Keratinocyte (primary cell): ENCODE measurements at regions not wholly inside any gene's neighbourhood (a gene's known extent, or its start where the extent isn't known, plus 50 kb on each side); places are given as distances from the start of the nearest gene placed in this dataset.

Source experiments
- DNase-seq: peaks from one replicate; pipeline ENCODE4 v3.0.0-alpha.2; 2011; ENCODE audit warnings: low read depth, missing footprints, low spot score
- FAIRE-seq: peaks from 2 replicates; lab custom pipeline; 2011; peaks lifted over from hg19 to GRCh38; lab: Jason Lieb, UNC
- H2AFZ ChIP-seq: 2 replicates; pipeline ENCODE4 v1.6.0; 2012; ENCODE audit warnings: low read length, control low read depth, inconsistent platforms; ENCODE audit not compliant: control insufficient read depth
- H3K27ac ChIP-seq: 2 replicates; pipeline ENCODE4 v1.5.1; 2011; ENCODE audit warnings: low read length; ENCODE audit not compliant: control insufficient read depth, insufficient read depth
- H3K27me3 ChIP-seq: 3 replicates; pipeline ENCODE4 v1.6.0; 2011; ENCODE audit warnings: low read length; ENCODE audit not compliant: control insufficient read depth, insufficient read depth; ENCODE audit errors: extremely low read depth
- H3K36me3 ChIP-seq, 2 experiments: 2 replicates in 1 of 2; 3 replicates in 1 of 2; pipeline ENCODE4 v1.5.1; 2011; ENCODE audit warnings: low read length in 2 of 2, mild to moderate bottlenecking in 1 of 2; ENCODE audit not compliant: control insufficient read depth in 2 of 2, insufficient read depth in 2 of 2; ENCODE audit errors: extremely low read depth in 1 of 2
- H3K4me1 ChIP-seq: 3 replicates; pipeline ENCODE4 v1.5.1; 2011; ENCODE audit warnings: low read length; ENCODE audit not compliant: control insufficient read depth, insufficient read depth; ENCODE audit errors: extremely low read depth
- H3K4me2 ChIP-seq: 3 replicates; pipeline ENCODE4 v1.6.0; 2011; ENCODE audit warnings: low read depth, low read length; ENCODE audit not compliant: control insufficient read depth, insufficient read depth; ENCODE audit errors: extremely low read depth
- H3K4me3 ChIP-seq, 3 experiments: fragments of 200-600 bp in 1 of 3; sonication (generic) in 1 of 3; 2 replicates in 2 of 3; 3 replicates in 1 of 3; pipeline ENCODE4 v1.5.1; 2011 to 2016; ENCODE audit warnings: low read length in 3 of 3, mild to moderate bottlenecking in 3 of 3, control low read depth in 2 of 3, inconsistent platforms in 1 of 3, low read depth in 1 of 3, mixed read lengths in 1 of 3, mixed run types in 1 of 3, moderate library complexity in 1 of 3; ENCODE audit not compliant: control insufficient read depth in 2 of 3, insufficient read depth in 2 of 3; ENCODE audit errors: extremely low read depth in 1 of 3
- H3K79me2 ChIP-seq: 2 replicates; pipeline ENCODE4 v1.6.0; 2012; ENCODE audit warnings: low read length; ENCODE audit not compliant: control insufficient read depth, insufficient read depth
- H3K9ac ChIP-seq: 3 replicates; pipeline ENCODE4 v1.6.0; 2011; ENCODE audit warnings: low read length; ENCODE audit not compliant: control insufficient read depth, insufficient read depth; ENCODE audit errors: extremely low read depth
- H3K9me1 ChIP-seq: 3 replicates; pipeline ENCODE4 v1.6.0; 2011; ENCODE audit warnings: low read length; ENCODE audit not compliant: control insufficient read depth, insufficient read depth; ENCODE audit errors: extremely low read depth
- H3K9me3 ChIP-seq: 2 replicates; pipeline ENCODE4 v1.5.1; 2012; ENCODE audit warnings: low read depth, low read length; ENCODE audit not compliant: control insufficient read depth
- H4K20me1 ChIP-seq: 3 replicates; pipeline ENCODE4 v1.6.0; 2011; ENCODE audit warnings: low read length; ENCODE audit not compliant: control insufficient read depth, insufficient read depth; ENCODE audit errors: extremely low read depth
- EZH2 ChIP-seq: IDR thresholded peaks from one replicate; pipeline ENCODE4 v1.6.1; 2012; ENCODE audit warnings: inconsistent platforms, mild to moderate bottlenecking, low read length, moderate library complexity
- dilution Hi-C: fragments of 300-500 bp; cut with MboI; formaldehyde crosslinking; loops from one replicate; pipeline ENCODE4 v1.7.0; 2020; ENCODE audit warnings: low sequenced_read_pairs; ENCODE audit not compliant: extremely low pct_ligation_motif_present
- TF ChIP-seq, protein P1 (sequence below), 3 experiments: IDR thresholded peaks in 1 of 3; conservative IDR thresholded peaks in 1 of 3; optimal IDR thresholded peaks in 1 of 3; 2 replicates in 2 of 3; 3 replicates in 1 of 3; pipeline versions ENCODE3 to v1.5.1; 2011; ENCODE audit warnings: low read length in 3 of 3, mild to moderate bottlenecking in 3 of 3, moderate library complexity in 2 of 3, control low read depth in 1 of 3, inconsistent platforms in 1 of 3; ENCODE audit not compliant: insufficient read depth in 2 of 3; ENCODE audit errors: extremely low read depth in 1 of 3

DNA sequence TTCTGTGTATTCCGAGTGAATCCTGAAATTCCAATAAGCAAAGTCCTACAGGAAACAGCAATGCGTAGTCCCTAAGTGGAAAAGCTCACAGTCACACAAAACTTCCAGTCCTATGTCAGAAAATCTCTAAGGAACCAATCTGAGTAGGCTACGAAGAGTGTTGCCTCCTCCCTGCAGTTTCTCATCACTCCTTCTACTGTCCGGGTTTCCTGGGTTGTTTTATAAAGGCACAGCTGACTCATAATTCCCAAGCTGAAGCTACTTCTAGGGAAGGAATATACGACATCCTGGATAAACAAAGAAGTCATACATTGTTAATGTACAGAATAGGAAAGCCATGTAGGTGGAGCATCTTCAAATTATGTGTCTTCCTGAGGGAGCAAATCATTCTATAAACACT is 65.7 kb upstream of the RGMA start:
- Histone ChIP-seq H4K20me1 (no peaks in the 10 kb centered on the region), H3K36me3 (no peaks in the 10 kb centered on the region), H3K9me3 (no peaks in the 10 kb centered on the region), H2AFZ (no peak overlapping the region), H3K9ac (no peak overlapping the region), H3K4me3 (no peak overlapping the region), H3K4me2 (no peak overlapping the region), H3K79me2 (no peaks in the 10 kb centered on the region), H3K27ac (no peak overlapping the region), H3K27me3 (no peaks in the 10 kb centered on the region), H3K4me1 (no peaks in the 10 kb centered on the region), H3K9me1 (no peaks in the 10 kb centered on the region)
- TF ChIP-seq EZH2 = no peak
- TF ChIP-seq, protein P1, sequence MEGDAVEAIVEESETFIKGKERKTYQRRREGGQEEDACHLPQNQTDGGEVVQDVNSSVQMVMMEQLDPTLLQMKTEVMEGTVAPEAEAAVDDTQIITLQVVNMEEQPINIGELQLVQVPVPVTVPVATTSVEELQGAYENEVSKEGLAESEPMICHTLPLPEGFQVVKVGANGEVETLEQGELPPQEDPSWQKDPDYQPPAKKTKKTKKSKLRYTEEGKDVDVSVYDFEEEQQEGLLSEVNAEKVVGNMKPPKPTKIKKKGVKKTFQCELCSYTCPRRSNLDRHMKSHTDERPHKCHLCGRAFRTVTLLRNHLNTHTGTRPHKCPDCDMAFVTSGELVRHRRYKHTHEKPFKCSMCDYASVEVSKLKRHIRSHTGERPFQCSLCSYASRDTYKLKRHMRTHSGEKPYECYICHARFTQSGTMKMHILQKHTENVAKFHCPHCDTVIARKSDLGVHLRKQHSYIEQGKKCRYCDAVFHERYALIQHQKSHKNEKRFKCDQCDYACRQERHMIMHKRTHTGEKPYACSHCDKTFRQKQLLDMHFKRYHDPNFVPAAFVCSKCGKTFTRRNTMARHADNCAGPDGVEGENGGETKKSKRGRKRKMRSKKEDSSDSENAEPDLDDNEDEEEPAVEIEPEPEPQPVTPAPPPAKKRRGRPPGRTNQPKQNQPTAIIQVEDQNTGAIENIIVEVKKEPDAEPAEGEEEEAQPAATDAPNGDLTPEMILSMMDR (optimal IDR thresholded peaks at IDR 0.05 in 1 of 3, IDR thresholded peaks at IDR 0.05 in 1 of 3, conservative IDR thresholded peaks at IDR 0.05 in 1 of 3; ENCODE audit: extremely low read depth in 1 of 3, insufficient read depth in 2 of 3, low read length in 3 of 3) = no peak
- DNase-seq (no peak), FAIRE-seq (no peak)
- dilution Hi-C loops = no loop called here

DNA sequence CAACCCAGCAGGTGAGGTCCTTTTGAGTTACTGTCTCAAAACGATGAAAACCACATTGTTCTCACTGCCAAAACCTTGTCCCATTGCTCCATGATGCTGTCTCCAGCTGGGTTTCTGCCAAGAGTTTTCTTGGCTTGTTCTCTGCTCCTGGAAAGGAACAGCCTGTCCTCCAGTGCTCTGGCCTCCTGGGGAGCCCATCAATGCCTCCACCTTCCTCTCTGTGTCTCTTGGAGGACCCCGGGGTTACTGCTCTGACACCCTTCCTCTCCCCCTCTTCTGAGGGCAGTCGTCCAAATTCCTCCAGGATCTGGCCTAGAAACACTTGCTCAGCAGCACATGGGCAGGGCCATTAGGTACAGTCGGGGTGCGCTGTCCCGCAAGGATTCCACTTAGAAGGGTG is 63.9 kb upstream of the RGMA start:
- DNase-seq (no peak), FAIRE-seq (no peak)
- dilution Hi-C loops = no loop called here
- Histone ChIP-seq H3K4me2 (no peak overlapping the region), H3K9ac (no peak overlapping the region), H3K9me3 (no peaks in the 10 kb centered on the region), H4K20me1 (no peaks in the 10 kb centered on the region), H3K4me3 (no peak overlapping the region), H3K36me3 (no peaks in the 10 kb centered on the region), H3K4me1 (no peaks in the 10 kb centered on the region), H3K27me3 (no peaks in the 10 kb centered on the region), H2AFZ (no peak overlapping the region), H3K79me2 (no peaks in the 10 kb centered on the region), H3K27ac (no peak overlapping the region), H3K9me1 (no peaks in the 10 kb centered on the region)
- TF ChIP-seq EZH2 = no peak
- TF ChIP-seq, protein P1 (optimal IDR thresholded peaks at IDR 0.05 in 1 of 3, IDR thresholded peaks at IDR 0.05 in 1 of 3, conservative IDR thresholded peaks at IDR 0.05 in 1 of 3; ENCODE audit: extremely low read depth in 1 of 3, insufficient read depth in 2 of 3, low read length in 3 of 3) = no peak
